Activated T-cell treated with anti-CD3 and anti-CD28 coated beads, Interleukin-2, amount 50 U/mL, for 4 hours (primary cell): ENCODE measurements at regions not wholly inside any gene's neighbourhood (a gene's known extent, or its start where the extent isn't known, plus 50 kb on each side); places are given as distances from the start of the nearest gene placed in this dataset.

ENCODE experiments used
- ATAC-seq, 2 donors: fragments of 200-7000 bp; cut with Tn5 transposase; one replicate each; pipeline ENCODE4 v1.10.0; 2021
- DNase-seq: peaks from one replicate; pipeline ENCODE4 v3.0.0-alpha.2; 2020
- H3K27me3 Mint-ChIP-seq: one replicate; pipeline ENCODE4 v1.8.0; 2021; ENCODE audit warnings: low read depth, mixed read lengths
- H3K36me3 Mint-ChIP-seq: one replicate; pipeline ENCODE4 v1.8.0; 2022; ENCODE audit warnings: mixed read lengths; ENCODE audit not compliant: insufficient read depth
- H3K4me1 Mint-ChIP-seq: one replicate; pipeline ENCODE4 v1.8.0; 2021; ENCODE audit warnings: low read depth, mixed read lengths
- H3K4me3 Mint-ChIP-seq: one replicate; pipeline ENCODE4 v1.8.0; 2021; ENCODE audit warnings: mild to moderate bottlenecking, moderate library complexity, mixed read lengths
- H3K9me3 Mint-ChIP-seq: one replicate; pipeline ENCODE4 v1.8.0; 2021; ENCODE audit warnings: mixed read lengths

- no peak overlapping the region for H3K4me3 Mint-ChIP-seq
- H3K9me3 Mint-ChIP-seq = no peaks in the 10 kb centered on the region
- no peak for ATAC-seq
- no peaks in the 10 kb centered on the region for H3K4me1 Mint-ChIP-seq
- no peak for DNase-seq
- peaks cover 19% of the 10 kb centered on the region for H3K27me3 Mint-ChIP-seq
- H3K36me3 Mint-ChIP-seq = no peaks in the 10 kb centered on the region
Measured at GRCh38 chr5:88396000-88396535, 127.4 kb upstream of the TMEM161B start.

DNA sequence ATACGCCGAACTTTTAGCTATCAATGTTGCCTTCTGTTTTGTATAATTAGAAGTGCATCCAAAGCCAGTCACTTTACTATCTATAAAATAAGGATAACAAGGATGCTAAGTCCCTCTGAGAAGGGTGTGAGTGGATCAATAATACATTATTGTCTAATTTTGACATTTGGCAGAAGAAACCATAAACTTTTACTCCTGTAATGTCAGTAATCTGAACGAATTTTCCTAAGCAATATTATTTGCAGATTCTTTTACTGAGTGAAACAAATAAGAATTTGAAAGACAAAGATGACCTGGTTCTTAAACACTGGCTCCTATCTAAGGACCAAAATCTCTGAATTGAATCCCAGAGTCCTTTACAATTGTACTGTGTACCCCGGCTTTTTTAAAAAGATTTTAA is 126.6 kb upstream of the TMEM161B start:
- Mint-ChIP-seq H3K9me3 (no peaks in the 10 kb centered on the region), H3K4me1 (no peaks in the 10 kb centered on the region), H3K27me3 (peaks cover 19% of the 10 kb centered on the region), H3K4me3 (no peak overlapping the region), H3K36me3 (no peaks in the 10 kb centered on the region)
- DNase-seq (no peak), ATAC-seq (no peak)

DNA sequence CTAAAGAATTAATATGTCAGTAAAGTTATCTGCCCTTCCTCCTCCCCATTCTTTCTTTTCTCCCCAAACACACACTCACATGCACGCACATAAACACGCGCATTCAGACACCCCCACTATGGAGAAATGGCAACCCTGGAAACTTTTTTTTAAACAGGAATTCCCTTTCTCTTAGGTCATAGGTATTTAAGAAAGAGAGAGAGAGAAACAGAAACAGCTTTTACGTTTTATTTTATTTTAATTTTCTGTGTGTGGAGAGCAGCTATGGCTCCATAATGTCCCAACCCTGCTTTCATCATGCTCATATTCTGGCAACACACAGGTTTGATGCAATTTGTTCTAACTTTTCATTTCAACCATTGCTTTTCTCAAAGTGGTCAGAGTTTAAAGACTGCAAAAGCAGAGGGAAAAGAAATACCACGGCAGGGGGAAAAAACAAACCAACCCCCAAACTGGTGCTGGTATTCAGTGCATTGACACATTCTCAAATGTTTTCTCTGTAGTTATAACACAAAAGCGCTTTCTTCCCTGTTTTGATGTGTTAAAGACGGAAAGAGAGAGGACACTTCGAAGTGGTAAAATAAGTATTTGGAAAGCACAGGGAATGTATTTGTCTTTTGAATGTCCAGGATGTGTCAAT is 126.0 kb upstream of the TMEM161B start:
- no peak overlapping the region for H3K4me3 Mint-ChIP-seq
- no peaks in the 10 kb centered on the region for H3K4me1 Mint-ChIP-seq
- H3K27me3 Mint-ChIP-seq = peaks cover 21% of the 10 kb centered on the region
- no peaks in the 10 kb centered on the region for H3K9me3 Mint-ChIP-seq
- H3K36me3 Mint-ChIP-seq = no peaks in the 10 kb centered on the region
- ATAC-seq (no peak), DNase-seq (no peak)

GRCh38 chr5:88393716-88394535 is 125.3 kb upstream of the TMEM161B start:
- no peaks in the 10 kb centered on the region for H3K4me1 Mint-ChIP-seq
- no peaks in the 10 kb centered on the region for H3K36me3 Mint-ChIP-seq
- no peak for ATAC-seq
- H3K9me3 Mint-ChIP-seq = no peaks in the 10 kb centered on the region
- no peak overlapping the region for H3K4me3 Mint-ChIP-seq
- H3K27me3 Mint-ChIP-seq = peaks cover 21% of the 10 kb centered on the region
- no peak for DNase-seq

GRCh38 chr5:88393042-88393441 is 124.4 kb upstream of the TMEM161B start:
- Mint-ChIP-seq H3K4me1 (no peaks in the 10 kb centered on the region), H3K9me3 (no peaks in the 10 kb centered on the region), H3K27me3 (peaks cover 26% of the 10 kb centered on the region), H3K36me3 (no peaks in the 10 kb centered on the region), H3K4me3 (no peak overlapping the region)
- no peak for DNase-seq
- no peak for ATAC-seq

- DNase-seq = no peak
- ATAC-seq = no peak
- Mint-ChIP-seq H3K4me1 (no peaks in the 10 kb centered on the region), H3K4me3 (no peak overlapping the region), H3K27me3 (peaks cover 26% of the 10 kb centered on the region), H3K9me3 (no peaks in the 10 kb centered on the region), H3K36me3 (no peaks in the 10 kb centered on the region)
Measured at GRCh38 chr5:88391991-88392390, 123.3 kb upstream of the TMEM161B start.

GRCh38 chr5:88391116-88391515 is 122.5 kb upstream of the TMEM161B start:
- DNase-seq (no peak), ATAC-seq (no peak)
- Mint-ChIP-seq H3K4me1 (no peaks in the 10 kb centered on the region), H3K36me3 (no peaks in the 10 kb centered on the region), H3K27me3 (peaks cover 19% of the 10 kb centered on the region), H3K4me3 (no peak overlapping the region), H3K9me3 (no peaks in the 10 kb centered on the region)

- H3K36me3 Mint-ChIP-seq = no peaks in the 10 kb centered on the region
- ATAC-seq (no peak), DNase-seq (no peak)
- peaks cover 16% of the 10 kb centered on the region for H3K27me3 Mint-ChIP-seq
- H3K4me3 Mint-ChIP-seq = no peak overlapping the region
- no peaks in the 10 kb centered on the region for H3K9me3 Mint-ChIP-seq
- H3K4me1 Mint-ChIP-seq = no peaks in the 10 kb centered on the region
Measured at GRCh38 chr5:88390481-88390880, 121.8 kb upstream of the TMEM161B start.

DNA sequence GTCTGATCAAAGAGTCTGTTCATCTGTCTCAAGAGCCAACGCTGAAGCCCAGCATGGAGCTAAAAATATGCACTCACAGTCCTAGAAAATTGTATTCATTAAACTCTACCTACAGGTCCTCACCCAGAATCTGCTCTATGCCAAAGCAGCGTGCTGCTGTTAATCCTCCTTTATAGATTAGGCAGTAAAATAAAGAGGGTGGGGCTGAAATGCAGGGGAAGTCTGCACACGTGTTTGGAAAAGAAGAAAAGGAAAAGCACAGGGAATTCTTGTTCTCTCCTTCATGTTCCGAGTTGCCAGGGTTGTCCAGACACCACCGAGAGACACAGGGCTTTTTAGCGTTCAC is 121.4 kb upstream of the TMEM161B start:
- Mint-ChIP-seq H3K4me3 (no peak overlapping the region), H3K9me3 (no peaks in the 10 kb centered on the region), H3K27me3 (peaks cover 14% of the 10 kb centered on the region), H3K4me1 (no peaks in the 10 kb centered on the region), H3K36me3 (no peaks in the 10 kb centered on the region)
- DNase-seq = no peak
- ATAC-seq = no peak

DNA sequence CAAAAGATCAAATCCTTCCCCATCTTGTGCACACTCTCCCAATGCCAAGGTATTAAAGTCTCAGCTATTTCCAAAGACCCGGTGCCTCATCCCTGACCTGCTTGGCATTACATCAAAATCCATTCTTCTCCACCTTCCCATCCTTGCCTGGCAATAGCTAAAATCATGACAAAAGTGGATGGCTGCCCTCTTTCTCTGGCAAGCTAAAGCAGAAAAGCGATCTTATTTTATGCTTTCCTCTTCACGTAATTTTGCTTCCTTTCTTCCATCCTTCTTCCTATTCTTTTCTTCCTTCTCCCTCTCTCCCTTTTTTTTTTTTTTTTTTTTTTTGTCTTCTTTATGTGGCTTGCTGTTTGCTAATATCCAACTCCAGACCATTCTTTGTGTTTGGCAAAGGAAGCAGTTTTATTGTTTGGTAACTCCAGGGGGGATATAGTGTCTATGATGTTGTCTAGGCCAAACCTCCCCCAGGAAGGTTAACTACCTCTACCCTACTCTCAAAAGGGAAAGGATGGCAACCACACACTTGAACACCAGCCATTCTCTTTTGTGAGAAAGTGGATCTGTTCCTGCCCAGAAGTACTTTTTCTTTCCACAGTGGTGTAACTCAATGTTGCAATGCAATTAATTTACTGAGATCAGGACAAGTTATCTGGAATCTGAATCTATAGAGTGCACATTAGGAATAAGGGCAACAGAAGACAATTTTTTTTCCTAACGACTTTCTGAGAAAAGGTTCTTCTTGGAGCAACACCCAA is 120.9 kb upstream of the TMEM161B start:
- Mint-ChIP-seq H3K4me3 (no peak overlapping the region), H3K36me3 (no peaks in the 10 kb centered on the region), H3K27me3 (peaks cover 15% of the 10 kb centered on the region), H3K9me3 (no peaks in the 10 kb centered on the region), H3K4me1 (no peaks in the 10 kb centered on the region)
- no peak for ATAC-seq
- DNase-seq = no peak

DNA sequence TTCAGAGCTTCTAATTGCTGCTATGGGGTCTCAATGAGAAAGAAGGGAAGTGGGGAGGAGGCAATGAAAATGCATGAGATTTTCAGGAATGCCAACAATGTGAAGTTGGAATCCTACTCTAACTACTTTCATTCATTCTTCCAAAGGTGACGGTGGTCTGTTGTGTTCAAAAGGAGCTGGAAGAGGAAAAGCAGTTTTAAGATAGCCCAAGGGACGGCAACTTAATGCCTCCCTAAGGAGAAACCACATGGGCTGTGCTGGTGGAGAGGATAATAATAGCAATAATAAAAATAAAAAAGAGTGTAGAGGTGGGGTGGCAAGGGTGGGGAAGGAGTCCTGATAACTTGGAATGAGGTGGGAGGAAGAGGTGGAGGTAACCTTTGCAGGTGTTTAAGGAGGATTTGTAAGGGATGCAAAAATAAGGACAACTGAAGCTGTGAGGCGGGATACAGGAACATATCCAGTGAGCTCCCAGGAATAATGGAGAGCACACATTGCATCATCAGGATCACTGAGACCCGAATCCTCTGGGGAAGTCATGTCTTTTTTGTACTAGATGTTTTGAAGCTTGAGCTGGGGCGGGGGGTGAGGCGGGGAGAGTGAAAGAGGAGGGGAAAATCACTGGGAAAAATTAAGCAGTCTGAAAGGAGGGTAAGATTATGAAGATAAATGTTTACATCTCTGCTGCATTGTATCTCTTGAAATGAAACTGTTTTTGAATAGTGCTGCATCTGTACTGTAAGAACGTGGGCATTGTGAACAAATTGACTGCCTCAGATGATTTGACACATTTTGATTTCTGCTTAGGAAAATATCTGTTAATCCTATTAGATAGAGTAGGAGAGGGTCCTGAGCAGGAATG is 120.1 kb upstream of the TMEM161B start:
- DNase-seq (no peak), ATAC-seq (no peak)
- H3K4me3 Mint-ChIP-seq = no peak overlapping the region
- H3K36me3 Mint-ChIP-seq = no peaks in the 10 kb centered on the region
- peaks cover 13% of the 10 kb centered on the region for H3K27me3 Mint-ChIP-seq
- no peaks in the 10 kb centered on the region for H3K9me3 Mint-ChIP-seq
- H3K4me1 Mint-ChIP-seq = no peaks in the 10 kb centered on the region

GRCh38 chr5:88384886-88385285 is 116.2 kb upstream of the TMEM161B start:
- Mint-ChIP-seq H3K27me3 (peaks cover 13% of the 10 kb centered on the region), H3K9me3 (no peaks in the 10 kb centered on the region), H3K36me3 (no peaks in the 10 kb centered on the region), H3K4me1 (no peaks in the 10 kb centered on the region), H3K4me3 (no peak overlapping the region)
- DNase-seq (no peak), ATAC-seq (no peak)

DNA sequence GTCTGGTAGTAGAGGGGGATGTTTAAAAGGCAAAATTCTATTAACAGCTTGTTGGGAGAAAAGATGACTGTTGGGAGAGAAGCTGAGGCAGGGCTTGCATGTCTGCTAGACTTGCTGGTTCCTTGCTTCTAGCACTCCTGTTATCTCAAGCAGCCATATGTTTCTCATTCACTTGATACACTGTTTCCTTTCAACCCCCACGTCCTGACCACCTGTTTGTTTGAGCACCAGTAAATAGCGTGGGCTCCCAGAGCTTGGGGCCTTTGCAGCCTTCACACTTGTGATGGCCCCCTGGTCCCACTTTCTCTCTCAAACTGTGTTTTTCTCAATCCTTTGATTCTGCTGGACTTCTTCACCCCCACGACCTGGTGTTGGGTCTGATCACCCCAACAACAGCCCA is 111.7 kb upstream of the TMEM161B start:
- no peak for ATAC-seq
- H3K27me3 Mint-ChIP-seq = peaks cover 2% of the 10 kb centered on the region

More for the DNA sequence above, 111.7 kb upstream of the TMEM161B start:
- H3K36me3 Mint-ChIP-seq = no peaks in the 10 kb centered on the region
- no peak overlapping the region for H3K4me3 Mint-ChIP-seq
- no peaks in the 10 kb centered on the region for H3K9me3 Mint-ChIP-seq
- no peaks in the 10 kb centered on the region for H3K4me1 Mint-ChIP-seq
- no peak for DNase-seq
